ENCODE measurements at regions not wholly inside any gene's neighbourhood (a gene's known extent, or its start where the extent isn't known, plus 50 kb on each side); places are given as distances from the start of the nearest gene placed in this dataset.

DNA sequence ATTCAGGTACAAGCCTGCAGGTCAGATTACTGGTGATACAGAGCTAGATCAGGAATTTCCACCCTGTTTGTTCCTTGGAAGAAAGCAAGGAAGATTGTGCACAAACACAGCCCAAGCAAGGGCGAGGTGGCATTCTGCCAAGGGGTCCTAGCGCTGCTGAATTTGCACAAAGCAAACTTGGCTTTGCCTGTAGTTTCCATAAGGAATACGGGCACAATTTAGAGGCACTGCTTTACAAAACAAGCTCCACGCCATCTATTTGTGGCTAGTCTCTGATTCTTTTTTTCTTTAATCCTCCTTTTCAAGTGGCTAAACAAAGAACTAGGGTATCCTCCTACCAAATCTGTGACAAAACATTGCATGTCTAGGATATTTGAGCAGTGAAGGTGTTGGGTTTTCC lies 195.5 kb upstream of the ACVR2A start:
- no peak for DNase-seq (ENCODE audit: low read depth)

DNA sequence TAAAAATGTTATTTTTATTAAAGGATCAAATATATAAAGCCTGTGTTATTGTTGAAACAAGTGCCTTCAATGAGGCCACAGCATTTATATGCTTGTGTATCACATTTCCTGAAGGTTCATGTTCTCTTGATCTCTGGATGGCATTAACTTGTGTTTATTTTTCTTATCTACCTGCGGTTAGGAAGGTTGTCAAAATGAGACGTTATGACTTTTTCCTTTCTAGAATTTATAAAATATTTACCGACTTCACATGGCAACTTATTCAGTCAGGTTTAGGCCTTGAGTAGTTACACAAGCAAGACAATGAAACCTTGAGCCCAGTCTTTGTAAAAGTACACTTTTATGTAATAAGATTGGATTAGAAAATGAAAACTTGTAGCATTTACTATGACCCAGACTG lies 196.4 kb upstream of the ACVR2A start:
- no peak for DNase-seq (ENCODE audit: low read depth)

DNA sequence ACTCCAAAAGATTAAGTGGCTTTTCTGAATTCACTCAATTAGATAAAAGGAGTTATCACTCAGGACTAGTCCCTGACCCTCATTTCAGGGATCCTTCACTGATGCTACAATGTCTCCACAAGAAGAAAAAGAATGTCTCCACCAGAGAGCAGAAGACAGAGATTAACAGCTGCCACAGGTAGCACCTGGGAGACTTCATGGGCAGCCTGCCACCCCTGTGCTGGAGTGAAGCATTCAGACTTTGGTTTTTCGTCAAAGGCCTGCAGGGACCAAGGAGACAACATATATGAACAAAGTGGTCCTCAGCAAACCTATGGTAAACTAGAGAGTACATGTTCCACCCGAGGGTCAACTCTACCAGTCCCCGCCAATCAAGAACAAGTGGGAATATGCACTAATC lies 197.0 kb upstream of the ACVR2A start:
- no peak for DNase-seq (ENCODE audit: low read depth)

DNA sequence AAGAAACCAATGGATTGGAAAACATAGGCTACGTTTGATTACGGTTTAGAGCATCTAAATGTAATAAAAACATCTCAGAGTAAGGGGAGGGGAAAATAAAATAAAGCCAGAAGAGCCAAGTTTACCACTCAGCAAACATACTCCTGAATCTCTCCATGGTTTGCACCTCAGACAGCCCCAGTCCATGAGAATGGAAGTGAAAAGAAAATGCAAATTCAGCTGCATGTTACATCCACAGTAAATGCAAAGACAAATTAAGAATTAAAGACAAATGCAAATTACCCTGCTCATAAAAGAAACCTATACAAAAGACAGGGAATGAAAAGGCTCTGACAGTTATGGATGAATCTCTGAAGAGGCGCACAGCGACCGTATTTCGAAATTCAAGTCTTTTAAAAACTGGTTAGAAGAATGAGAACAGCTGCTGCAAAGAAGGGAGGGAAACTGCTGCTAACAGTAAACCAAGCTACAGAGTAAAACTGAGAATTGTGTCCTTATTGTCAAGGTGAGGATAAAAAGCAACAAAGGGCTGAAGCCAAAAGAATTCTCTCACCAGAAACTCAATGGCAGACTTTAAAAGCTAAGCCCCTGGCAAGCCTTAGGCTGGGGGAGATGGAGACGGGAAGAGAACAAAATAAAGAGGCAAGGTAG lies 197.9 kb upstream of the ACVR2A start:
- no peak for DNase-seq (ENCODE audit: low read depth)

DNA sequence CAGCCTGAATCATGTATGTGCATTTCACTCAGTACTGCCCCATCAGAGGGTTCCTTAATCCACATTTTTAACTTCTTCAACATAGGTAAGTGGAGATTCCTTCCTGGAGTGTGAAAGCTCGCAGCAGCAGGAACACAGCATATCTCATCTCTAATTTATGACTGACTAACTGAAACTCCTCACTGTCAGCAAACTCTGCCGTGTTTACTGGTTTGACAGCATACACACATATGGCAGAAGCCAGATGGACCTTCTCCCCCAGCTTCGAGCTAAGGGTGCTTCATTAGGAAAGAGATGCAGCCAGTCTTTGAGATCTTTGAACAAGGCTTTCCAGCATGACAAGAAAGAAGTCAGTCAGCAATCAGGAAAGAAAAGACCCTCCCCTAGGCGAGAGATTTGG lies 200.3 kb upstream of the ACVR2A start:
- no peak for DNase-seq (ENCODE audit: low read depth)

DNA sequence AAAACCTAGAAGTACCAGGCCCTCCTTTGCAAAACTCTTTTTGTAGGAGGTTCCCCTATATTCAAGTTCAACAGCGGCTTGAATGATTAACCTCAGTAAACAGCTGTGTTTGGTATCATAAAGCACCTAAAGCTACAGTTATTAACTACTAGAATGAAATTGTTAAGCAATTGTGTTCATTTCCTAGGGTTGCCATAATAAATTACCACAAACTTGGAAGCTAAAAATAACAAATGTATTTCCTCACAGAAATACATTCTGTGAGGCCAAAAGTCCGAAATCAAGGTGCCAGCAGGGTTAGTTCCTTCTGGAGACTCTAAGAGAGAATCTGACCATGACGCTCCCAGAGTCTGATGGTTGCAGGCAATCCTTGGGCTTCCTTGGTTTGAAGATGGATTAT lies 202.1 kb upstream of the ACVR2A start:
- no peak for DNase-seq (ENCODE audit: low read depth)

DNA sequence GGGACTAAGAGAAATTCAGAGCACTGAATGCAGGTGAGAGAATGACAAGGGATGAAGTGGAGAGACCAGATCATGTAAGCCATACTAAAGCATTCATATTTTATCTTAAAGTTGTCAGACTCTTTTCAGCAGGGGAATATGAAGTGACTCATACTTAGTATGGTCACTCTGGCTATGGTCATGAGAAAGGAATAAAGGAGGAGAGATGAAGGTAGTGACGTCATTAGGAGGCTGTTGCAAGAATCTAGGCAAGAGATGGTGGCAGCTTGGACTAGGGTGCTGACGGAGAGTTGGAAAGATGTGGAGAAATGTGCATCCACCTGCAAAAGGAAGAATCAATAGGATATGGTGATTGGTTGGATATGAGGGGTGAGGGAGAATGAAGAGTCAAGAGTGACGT lies 203.2 kb upstream of the ACVR2A start:
- no peak for DNase-seq (ENCODE audit: low read depth)

DNA sequence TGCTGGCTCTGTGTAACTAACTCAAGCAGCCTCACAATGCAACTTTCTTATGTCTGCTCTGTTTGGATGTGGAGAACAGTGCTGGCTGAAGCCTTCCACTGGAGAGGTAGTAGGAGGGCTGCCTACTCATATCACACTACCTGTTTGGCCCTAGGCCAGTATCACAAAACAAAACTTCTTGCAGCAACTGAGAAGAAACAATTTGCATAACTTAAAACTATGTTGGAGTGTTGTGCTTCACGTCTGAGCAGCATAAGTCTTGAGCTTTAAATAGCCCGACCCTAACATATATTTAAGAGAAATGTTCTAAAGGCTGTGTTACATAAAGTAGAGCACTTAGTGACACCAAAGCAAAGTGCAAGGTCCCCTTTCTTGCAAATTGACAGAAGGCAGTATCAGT lies 204.9 kb upstream of the ACVR2A start:
- no peak for DNase-seq (ENCODE audit: low read depth)

DNA sequence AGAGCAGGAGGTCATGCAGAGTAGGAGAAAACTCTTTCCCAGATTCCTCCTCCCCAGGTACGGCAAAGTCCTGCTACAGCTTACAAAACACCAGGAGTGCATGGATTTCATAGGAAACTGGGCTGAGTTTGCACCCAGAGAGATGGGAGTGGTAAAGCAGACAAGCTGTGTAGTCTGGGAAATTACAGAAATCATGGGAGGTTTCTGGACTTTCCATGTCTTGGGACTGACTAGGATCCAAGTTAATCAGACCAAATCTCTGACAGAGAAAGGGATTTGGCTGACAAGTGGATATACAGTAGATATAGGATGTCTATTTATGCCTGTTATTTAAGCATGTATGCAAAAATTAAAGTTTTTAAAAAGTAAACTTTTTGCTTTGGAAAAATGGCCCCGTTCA lies 205.4 kb upstream of the ACVR2A start:
- DNase-seq (ENCODE audit: low read depth), result no peak

DNA sequence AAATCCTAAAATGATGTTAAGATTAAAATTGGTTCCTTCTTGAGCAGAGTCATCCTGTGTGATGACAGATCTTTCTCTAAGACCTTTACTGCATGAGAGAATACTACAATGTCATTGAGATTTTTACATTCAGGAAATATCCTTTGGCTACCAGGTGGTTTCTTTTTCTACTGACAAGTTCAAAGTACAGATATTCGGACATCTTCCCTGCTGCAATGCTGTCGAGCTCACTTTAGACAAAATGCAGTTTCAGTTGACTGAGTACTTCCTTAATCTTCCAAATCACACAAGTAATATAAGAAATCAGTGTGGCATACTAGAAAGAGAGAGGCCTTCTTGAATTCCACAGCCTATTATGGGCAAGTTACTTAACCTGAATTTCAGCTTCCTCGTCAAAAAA lies 207.9 kb upstream of the ACVR2A start:
- no peak for DNase-seq (ENCODE audit: low read depth)

DNA sequence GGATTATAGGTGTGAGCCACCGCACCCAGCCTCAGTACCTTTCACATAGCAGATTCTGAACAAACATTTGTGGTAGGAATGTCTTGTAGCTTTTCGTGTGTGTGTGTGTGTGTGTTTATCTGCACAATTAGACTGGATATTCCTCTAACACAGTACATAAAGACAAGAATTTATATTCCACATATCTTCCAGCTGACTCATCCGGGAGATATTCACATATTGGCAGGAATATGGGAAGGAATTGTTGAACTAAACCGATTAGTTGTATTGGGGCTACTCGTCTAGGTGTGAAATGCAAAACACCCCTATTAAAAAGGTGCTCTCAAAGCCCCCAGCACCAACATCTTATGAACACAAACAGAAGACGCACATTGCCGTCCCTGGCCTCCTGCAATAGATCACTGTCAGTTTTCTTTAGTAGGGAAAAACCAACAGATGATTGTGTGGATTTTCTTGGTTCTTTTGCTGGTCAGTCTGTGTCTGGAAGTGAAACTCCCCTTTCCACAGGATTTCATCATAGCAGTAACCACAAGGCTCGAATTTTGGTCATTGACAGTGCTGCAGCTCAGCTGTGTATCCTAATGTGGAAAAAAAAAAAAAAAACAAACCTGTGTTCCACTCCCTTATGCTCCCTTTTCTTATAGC lies 208.5 kb upstream of the ACVR2A start:
- no peak for DNase-seq (ENCODE audit: low read depth)

DNA sequence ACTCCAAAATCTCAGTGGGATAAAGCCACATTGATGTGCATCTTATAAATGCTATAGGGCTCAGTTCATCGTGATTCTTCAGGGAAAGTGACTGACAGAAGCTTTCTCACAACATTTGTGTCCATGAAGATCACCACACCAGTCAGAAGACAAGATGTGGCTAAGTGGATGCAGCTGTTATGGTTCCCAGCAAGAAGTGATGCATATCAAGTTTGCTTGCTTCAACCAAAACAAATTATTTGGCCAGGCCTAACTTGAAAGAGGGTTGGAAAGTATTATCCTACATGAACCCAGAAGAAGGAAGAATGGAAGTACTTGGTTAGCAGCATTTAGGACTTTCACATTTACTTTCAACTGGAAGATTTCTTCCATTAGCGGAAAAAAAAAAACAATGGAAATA lies 210.0 kb upstream of the ACVR2A start:
- DNase-seq (ENCODE audit: low read depth), result no peak

DNA sequence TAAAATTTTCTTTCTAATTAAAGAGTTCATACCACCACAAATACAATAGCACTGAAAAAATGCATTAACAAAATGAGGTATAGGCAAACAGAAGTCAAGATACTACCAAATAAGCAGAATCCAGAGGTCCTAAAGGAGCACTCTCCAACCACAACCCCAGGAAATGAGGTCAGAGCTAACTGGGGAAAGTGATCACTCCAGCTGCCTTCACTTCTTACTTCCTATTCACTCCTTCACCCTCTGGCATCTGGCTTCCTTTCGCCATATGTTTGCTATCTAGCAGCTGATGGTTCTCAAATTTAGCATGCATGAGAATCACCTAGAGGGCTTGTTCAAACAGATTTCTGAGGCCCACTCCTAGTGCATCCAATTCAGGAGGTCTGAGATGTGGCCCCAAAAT lies 212.6 kb upstream of the ACVR2A start:
- no peak for DNase-seq (ENCODE audit: low read depth)

DNA sequence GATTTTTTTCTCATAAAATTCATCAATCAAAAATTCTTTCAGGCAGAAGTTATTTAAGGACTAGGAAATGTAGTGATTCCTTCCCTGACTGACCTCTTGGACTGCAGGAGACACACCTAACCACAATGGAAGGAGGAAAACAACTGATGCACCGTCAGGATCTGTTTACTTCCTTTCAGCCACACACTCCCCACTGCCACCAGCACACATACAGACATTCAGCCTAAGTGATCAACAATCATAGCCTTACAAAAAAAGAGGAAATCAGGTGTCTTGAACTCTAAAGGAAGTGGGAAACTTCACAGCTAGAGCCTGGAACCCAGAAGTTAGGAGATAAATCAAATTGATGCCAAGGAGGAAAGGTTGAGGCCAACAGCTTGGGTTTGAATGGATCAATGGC lies 213.5 kb upstream of the ACVR2A start:
- no peak for DNase-seq (ENCODE audit: low read depth)

DNA sequence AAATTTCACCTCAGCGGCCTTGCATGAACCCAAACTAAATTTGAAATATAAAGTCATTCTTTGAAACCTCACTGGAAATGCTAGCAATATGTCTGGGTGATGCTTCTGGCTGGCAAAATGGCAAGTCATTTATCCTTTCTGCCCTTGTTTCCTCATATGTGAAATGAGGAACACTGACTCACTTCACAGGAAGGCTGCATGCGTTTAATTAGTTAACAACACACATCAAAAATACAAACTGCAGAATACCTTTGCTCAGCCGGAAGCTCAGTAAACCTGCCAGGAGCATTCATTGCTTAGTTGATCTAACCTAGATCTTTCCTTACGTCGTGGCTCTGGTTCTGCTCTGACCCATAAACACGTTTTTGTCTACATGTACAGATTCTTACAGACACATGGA lies 214.2 kb upstream of the ACVR2A start:
- DNase-seq (ENCODE audit: low read depth), result no peak

DNA sequence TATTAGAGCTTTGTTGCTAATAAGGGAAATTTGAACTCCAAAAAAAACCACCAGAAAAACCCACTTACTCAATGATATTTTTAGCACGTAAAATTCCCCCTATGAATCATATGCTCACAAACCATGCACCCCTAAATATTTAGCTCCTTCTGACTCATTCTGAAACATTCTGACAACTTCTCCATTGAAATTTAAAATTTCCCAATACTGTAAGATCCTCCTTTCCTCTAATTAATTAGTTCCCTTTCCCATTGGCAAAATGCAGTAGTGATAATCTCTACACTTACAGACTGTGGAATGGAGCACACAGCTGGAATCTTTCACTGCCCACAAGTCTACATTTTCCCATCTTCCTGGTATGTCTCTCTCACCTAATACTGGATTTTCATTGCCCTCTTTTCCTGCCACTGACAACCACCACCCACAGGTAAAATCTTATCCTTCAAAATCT lies 215.8 kb upstream of the ACVR2A start:
- DNase-seq (ENCODE audit: low read depth), result no peak

DNA sequence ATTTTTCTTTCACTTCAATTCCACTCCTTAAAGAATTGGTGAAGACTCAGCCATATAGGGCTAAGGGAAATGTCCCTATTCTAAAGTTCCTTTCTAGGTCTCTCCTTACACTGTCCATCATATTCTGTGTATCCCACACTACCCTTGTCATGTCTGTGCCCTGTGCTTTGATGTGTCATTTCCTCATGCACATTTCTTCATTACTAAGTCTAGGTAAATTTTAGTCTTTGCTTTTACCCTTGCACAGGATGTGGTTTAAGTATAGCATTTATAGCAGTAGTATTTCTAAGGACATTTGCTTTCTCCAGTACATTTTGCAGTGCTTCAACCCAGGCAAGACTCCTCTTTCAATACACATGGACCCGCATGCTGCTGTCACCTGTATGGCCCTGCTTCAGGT lies 221.5 kb upstream of the ACVR2A start:
- DNase-seq (ENCODE audit: low read depth), result no peak

DNA sequence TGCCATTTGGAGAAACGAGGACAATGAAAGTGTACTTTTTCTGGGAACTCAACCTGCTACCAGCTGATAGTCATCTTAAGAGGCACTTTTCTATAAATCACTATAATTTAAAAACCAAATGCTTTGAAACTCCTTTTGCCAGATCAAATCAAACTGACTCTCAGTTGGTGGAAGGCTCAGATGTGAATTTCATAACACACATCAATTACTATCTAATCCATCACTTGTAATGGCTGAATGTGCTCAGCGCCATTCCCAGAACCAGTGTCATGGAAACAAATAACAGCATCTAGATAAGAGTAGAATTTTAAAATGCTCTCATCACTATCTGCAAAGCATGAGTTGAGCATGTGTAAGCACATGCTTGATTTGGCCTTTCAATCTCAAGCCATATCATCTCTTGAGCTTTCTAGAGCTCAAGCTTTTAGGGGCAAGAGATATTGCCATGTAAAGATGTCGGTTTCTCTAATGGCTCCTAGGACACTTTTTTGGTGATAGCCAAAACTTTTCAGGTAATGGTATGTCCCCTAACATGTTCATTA lies 223.1 kb upstream of the ACVR2A start:
- DNase-seq (ENCODE audit: low read depth), result no peak

DNA sequence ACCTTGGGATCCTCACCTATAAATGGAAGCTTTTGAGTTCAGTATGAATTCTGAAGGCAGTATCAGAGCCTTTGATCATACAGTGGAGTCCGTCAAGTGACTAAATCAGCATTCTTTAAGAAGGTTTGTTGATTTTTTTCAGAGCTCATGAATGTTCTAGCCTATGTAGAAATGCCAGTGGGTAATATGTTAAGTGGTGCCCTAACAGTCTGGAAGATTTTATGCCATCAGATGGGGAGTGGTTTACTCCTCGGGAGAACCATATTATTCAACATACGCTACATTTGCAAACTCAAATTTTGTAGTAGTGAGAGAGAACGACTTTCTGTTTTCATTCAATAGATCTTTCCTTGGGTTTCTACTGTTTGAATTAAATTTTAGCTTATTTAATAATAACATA lies 225.0 kb upstream of the ACVR2A start:
- DNase-seq (ENCODE audit: low read depth), result no peak

DNA sequence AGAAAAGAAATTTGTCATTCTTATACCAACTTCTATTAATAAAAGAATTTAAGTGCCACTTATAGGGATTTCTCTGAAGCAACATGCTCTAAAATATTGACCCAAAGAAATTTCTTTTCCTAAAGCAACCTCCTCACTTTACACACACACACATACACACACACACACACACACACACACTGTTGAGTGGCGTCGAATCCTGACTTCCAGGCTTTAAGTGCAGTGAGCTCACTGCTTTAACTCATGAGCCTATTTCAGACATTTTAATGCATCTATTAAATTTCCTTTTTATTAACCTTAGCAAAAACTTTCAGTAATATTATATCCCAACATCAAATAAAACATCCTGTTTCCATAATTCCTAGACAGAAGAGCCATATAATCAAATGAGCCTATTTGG lies 229.1 kb upstream of the ACVR2A start:
- no peak for DNase-seq (ENCODE audit: low read depth)

DNA sequence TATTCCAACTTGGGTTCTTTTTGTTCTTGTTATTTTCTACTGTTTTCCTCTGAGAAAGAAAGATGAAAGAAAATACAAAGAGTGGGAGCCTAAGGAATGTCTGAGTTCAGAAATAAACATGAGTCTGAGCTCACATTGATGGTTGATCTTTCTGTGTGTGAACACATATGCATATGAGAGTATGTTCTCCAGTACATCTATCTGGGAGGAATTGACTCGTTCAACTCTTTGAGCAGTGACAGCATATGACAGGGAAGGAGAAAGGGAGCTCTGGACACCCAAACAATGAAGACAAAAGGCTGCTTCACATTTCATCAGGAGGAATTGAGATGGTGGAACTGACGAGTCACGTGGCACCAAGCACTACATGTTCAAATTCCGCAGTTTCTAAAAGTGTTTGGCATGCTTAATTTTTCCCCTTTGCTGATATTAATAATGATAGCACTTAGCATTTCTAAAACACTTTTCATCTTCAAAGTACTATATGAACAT lies 229.8 kb upstream of the ACVR2A start:
- DNase-seq (ENCODE audit: low read depth), result no peak

DNA sequence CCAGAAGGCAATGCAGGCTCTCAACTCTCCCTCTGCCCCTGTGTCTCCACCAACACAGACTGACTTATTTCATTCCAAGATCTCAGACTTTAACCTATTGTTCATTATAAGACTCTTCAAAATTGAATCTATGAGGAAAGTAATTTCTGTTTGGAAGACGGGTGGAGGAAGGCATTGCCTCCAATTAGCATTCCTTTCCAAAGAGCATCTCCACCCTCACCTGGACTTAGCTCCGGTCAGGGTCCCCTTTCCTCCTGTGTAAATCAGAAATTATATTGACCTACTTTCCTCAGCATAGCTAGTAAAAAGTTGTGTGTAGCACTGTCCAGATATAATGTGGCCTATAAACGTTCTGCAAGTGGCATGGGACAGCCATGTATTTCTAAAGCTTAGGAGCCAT lies 230.4 kb upstream of the ACVR2A start:
- no peak for DNase-seq (ENCODE audit: low read depth)

DNA sequence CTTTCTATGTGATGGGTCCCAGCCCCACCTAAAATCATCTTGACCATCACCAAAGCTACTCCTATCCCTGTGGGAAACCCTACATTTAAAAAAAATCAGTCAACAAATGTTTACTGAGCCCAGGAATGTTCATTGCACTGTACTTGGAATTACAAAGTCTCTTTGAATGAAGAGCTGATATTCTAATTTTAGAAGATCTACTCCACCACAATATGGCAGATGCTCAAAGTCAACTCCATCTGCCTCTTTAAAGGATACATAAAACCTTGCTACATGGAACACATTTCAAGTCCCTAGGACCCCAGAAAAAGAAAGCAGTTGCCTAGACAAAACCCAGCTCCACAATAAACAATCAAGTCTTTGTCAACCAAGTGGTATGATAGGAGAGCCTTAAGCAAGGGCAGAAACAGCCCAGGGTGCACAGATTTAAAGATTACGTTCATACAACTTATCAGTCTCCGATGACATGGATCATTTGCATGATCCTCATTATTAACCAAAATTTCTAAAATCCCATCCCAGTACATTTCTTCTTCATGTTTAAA lies 234.3 kb upstream of the ACVR2A start:
- DNase-seq (ENCODE audit: low read depth), result no peak

DNA sequence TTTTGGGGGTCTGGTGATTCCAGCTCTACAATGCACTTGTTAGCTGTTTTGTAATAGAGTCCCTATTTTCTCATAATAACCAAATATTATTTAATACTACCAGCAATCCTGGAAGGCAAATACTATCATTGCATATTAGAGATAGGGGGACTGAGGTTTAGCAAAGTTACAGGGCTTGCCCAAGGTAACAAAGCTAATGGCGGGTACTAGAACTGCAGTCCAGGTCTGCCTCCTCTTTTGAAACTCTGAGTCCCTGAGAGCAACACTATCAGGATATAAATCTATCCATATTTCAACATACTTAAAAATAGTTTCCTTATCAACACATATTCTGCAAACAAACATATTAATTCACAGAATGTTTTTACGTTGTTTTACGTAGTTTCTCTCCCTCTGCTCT lies 235.5 kb upstream of the ACVR2A start:
- no peak for DNase-seq (ENCODE audit: low read depth)
